ENCODE measurements at regions not wholly inside any gene's neighbourhood (a gene's known extent, or its start where the extent isn't known, plus 50 kb on each side); places are given as distances from the start of the nearest gene placed in this dataset.

DNA sequence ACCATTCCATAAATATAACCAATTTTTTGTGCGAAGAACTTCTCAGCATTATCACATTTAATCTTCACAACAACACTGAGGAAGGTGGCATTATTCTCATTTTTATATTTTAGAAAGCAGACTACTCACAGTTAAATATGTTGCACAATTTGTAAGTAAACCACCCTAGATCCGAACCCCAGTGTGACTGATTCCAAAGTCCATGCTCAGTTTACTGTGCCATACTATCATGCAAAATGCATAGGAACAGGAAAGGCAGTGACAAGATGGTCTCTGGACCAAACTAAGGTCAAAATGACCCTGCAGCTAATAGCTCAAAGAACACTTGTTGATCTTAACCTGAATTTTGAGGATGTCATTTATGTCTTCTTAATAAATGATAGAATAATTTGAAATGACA lies 185.4 kb downstream of the GXYLT1 start:
- no TSS peak for BruUV-seq (replicated peaks)
- H3K4me1 ChIP-seq (ENCODE audit: control insufficient read depth, insufficient read depth, low read length), result no peaks in the 10 kb centered on the region
- no peak overlapping the region for H3K14ac ChIP-seq (replicated peaks; ENCODE audit: low read depth, low read length)
- H4K91ac ChIP-seq (ENCODE audit: insufficient read depth, low read depth, low read length), result no peak overlapping the region
- H3K9ac ChIP-seq (ENCODE audit: low read depth, low read length), result no peak overlapping the region
- no peak overlapping the region for H3K4ac ChIP-seq (ENCODE audit: low read depth, low read length)
- no peak overlapping the region for H3K18ac ChIP-seq (ENCODE audit: low read depth, low read length)
- no peak overlapping the region for H3K56ac ChIP-seq (ENCODE audit: extremely low read depth, insufficient read depth, low read length)
- H4K5ac ChIP-seq (ENCODE audit: low read depth, low read length), result no peak overlapping the region
- H2AFZ ChIP-seq (replicated peaks; ENCODE audit: low read length, poor library complexity), result no peak overlapping the region
- no CpG with 5 or more reads among the region's 2 CpGs for WGBS, 2 experiments (ENCODE audit: extremely low coverage in 2 of 2, insufficient read length in 1 of 2)
- DNase-seq (no peak), ATAC-seq (ENCODE audit: low read depth) (no peak)
- no peaks in the 10 kb centered on the region for H3K9me3 ChIP-seq (ENCODE audit: control insufficient read depth, insufficient read depth, low read length)
- dilution Hi-C loops (cut with HindIII; ENCODE audit: low sequenced_read_pairs, unreplicated experiment), result no loop called here
- ChIA-PET POLR2A (ENCODE audit: unreplicated experiment) (no interaction called here), CTCF (no interaction called here)
- H2BK20ac ChIP-seq (ENCODE audit: low read depth, low read length), result no peak overlapping the region
- no peaks in the 10 kb centered on the region for H3K27me3 ChIP-seq (ENCODE audit: control insufficient read depth, insufficient read depth, low read length)
- in situ Hi-C loops (cut with MboI; ENCODE audit: low sequenced_read_pairs), result no loop called here
- intact Hi-C loops (cut with micrococcal nuclease), result no loop called here
- H2BK120ac ChIP-seq (ENCODE audit: low read depth, low read length), result no peak overlapping the region
- no peak overlapping the region for H3K27ac ChIP-seq (ENCODE audit: insufficient read depth, low read length)
- H2BK5ac ChIP-seq (ENCODE audit: low read depth, low read length, poor library complexity, severe bottlenecking), result no peak overlapping the region
- H2AK5ac ChIP-seq (ENCODE audit: low read depth, low read length), result no peak overlapping the region
- H4K20me1 ChIP-seq (ENCODE audit: insufficient read depth, low read length), result no peaks in the 10 kb centered on the region
- H3K4me2 ChIP-seq (ENCODE audit: low read depth, low read length), result no peak overlapping the region
- no peak overlapping the region for H2BK15ac ChIP-seq (ENCODE audit: low read depth, low read length)
- TF ChIP-seq, protein P1, sequence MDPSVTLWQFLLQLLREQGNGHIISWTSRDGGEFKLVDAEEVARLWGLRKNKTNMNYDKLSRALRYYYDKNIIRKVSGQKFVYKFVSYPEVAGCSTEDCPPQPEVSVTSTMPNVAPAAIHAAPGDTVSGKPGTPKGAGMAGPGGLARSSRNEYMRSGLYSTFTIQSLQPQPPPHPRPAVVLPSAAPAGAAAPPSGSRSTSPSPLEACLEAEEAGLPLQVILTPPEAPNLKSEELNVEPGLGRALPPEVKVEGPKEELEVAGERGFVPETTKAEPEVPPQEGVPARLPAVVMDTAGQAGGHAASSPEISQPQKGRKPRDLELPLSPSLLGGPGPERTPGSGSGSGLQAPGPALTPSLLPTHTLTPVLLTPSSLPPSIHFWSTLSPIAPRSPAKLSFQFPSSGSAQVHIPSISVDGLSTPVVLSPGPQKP (IDR thresholded peaks at IDR 0.05; ENCODE audit: borderline replicate concordance, low read depth, low read length), result no peak
- TF ChIP-seq FOS (IDR thresholded peaks at IDR 0.05; ENCODE audit: low read depth, low read length) (no peak), POLR2A (IDR thresholded peaks at IDR 0.05; ENCODE audit: low read depth, low read length) (no peak), CEBPB (IDR thresholded peaks at IDR 0.05; ENCODE audit: low read depth, low read length) (no peak), NFE2L2 (IDR thresholded peaks at IDR 0.05; ENCODE audit: low read depth, low read length) (no peak), MXI1 (IDR thresholded peaks at IDR 0.05; ENCODE audit: borderline replicate concordance, low read depth, low read length) (no peak), MAZ (IDR thresholded peaks at IDR 0.05; ENCODE audit: borderline replicate concordance, low read depth, low read length) (no peak), RFX5 (IDR thresholded peaks at IDR 0.05; ENCODE audit: low read depth, low read length) (no peak), SMC3 (IDR thresholded peaks at IDR 0.05; ENCODE audit: low read depth, low read length) (no peak), MAFK (IDR thresholded peaks at IDR 0.05; ENCODE audit: low read depth, low read length) (no peak), RCOR1 (IDR thresholded peaks at IDR 0.05; ENCODE audit: insufficient replicate concordance, low read length) (no peak), BHLHE40 (IDR thresholded peaks at IDR 0.05; ENCODE audit: low read depth, low read length) (no peak), CHD1 (IDR thresholded peaks at IDR 0.05; ENCODE audit: low read depth, low read length) (no peak), RAD21 (IDR thresholded peaks at IDR 0.05; ENCODE audit: low read length) (no peak)
- TF ChIP-seq, protein P2, sequence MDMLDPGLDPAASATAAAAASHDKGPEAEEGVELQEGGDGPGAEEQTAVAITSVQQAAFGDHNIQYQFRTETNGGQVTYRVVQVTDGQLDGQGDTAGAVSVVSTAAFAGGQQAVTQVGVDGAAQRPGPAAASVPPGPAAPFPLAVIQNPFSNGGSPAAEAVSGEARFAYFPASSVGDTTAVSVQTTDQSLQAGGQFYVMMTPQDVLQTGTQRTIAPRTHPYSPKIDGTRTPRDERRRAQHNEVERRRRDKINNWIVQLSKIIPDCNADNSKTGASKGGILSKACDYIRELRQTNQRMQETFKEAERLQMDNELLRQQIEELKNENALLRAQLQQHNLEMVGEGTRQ (IDR thresholded peaks at IDR 0.05; ENCODE audit: low read depth, low read length), result no peak
- TF ChIP-seq, protein P3, sequence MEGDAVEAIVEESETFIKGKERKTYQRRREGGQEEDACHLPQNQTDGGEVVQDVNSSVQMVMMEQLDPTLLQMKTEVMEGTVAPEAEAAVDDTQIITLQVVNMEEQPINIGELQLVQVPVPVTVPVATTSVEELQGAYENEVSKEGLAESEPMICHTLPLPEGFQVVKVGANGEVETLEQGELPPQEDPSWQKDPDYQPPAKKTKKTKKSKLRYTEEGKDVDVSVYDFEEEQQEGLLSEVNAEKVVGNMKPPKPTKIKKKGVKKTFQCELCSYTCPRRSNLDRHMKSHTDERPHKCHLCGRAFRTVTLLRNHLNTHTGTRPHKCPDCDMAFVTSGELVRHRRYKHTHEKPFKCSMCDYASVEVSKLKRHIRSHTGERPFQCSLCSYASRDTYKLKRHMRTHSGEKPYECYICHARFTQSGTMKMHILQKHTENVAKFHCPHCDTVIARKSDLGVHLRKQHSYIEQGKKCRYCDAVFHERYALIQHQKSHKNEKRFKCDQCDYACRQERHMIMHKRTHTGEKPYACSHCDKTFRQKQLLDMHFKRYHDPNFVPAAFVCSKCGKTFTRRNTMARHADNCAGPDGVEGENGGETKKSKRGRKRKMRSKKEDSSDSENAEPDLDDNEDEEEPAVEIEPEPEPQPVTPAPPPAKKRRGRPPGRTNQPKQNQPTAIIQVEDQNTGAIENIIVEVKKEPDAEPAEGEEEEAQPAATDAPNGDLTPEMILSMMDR (conservative IDR thresholded peaks at IDR 0.05; ENCODE audit: low read depth, low read length), result no peak
- no peak overlapping the region for H3K23ac ChIP-seq (ENCODE audit: low read depth, low read length)
- no peak overlapping the region for H3K4me3 ChIP-seq (ENCODE audit: insufficient read depth, low read depth, low read length)
- no peaks in the 10 kb centered on the region for H3K79me1 ChIP-seq (ENCODE audit: low read depth in 1 of 2, low read length in 2 of 2)
- no peak overlapping the region for H4K8ac ChIP-seq (ENCODE audit: low read depth in 2 of 2, low read length in 2 of 2)
- H3K9me1 ChIP-seq (ENCODE audit: insufficient read depth, low read length), result no peaks in the 10 kb centered on the region
- no peak overlapping the region for H2AK9ac ChIP-seq (replicated peaks; ENCODE audit: low read depth, low read length, poor library complexity)
- H3K36me3 ChIP-seq (ENCODE audit: control insufficient read depth, insufficient read depth, low read length), result no peaks in the 10 kb centered on the region

Measured in IMR-90 (cell line).